Transverse colon (tissue), 4 donors: ENCODE measurements at regions not wholly inside any gene's neighbourhood (a gene's known extent, or its start where the extent isn't known, plus 50 kb on each side); places are given as distances from the start of the nearest gene placed in this dataset.

ENCODE experiments used
- DNase-seq: peaks from one replicate; pipeline ENCODE4 v3.0.0-alpha.2; 2019
- H3K27ac ChIP-seq, 4 donors: fragments of 200-600 bp; sonication (generic); 2 replicates each; pipeline ENCODE4 v1.5.1; 2016 to 2018; ENCODE audit warnings: inconsistent platforms in 4 of 4
- H3K27me3 ChIP-seq: fragments of 200-600 bp; sonication (generic); 2 replicates; pipeline ENCODE4 v1.5.1; 2017; ENCODE audit warnings: inconsistent platforms
- H3K36me3 ChIP-seq, 4 donors: fragments of 200-600 bp; sonication (generic); 2 replicates each; pipeline ENCODE4 v1.5.1; 2017 to 2019; ENCODE audit warnings: inconsistent platforms in 4 of 4
- H3K4me1 ChIP-seq, 4 donors: fragments of 200-600 bp; sonication (generic); 2 replicates each; pipeline ENCODE4 v1.5.1; 2017 to 2020; ENCODE audit warnings: inconsistent platforms in 4 of 4
- H3K4me3 ChIP-seq, 4 donors: fragments of 200-600 bp; sonication (generic); 1 replicate in 1 of 4; 2 replicates in 3 of 4; pipeline versions ENCODE4 v1.5.1 to v1.6.1; 2017 to 2019; ENCODE audit warnings: inconsistent platforms in 4 of 4
- H3K9me3 ChIP-seq, 2 donors: fragments of 200-600 bp; sonication (generic); 2 replicates each; pipeline ENCODE4 v1.5.1; 2017 to 2019; ENCODE audit warnings: inconsistent platforms in 2 of 2
- CTCF ChIP-seq, 5 experiments: fragments of 200-600 bp in 3 of 5; fragments of 450-650 bp in 2 of 5; sonication (generic) in 3 of 5; IDR thresholded peaks; 1 replicate in 2 of 5; 2 replicates in 3 of 5; pipeline ENCODE4 v1.5.1; 2016 to 2017; ENCODE audit warnings: antibody characterized with exemption in 5 of 5, inconsistent platforms in 3 of 5, mild to moderate bottlenecking in 2 of 5, moderate library complexity in 1 of 5
- EP300 ChIP-seq: sonication (generic); formaldehyde crosslinking; IDR thresholded peaks from one replicate; pipeline ENCODE4 v1.6.1; 2017; ENCODE audit warnings: antibody characterized with exemption, low read depth
- POLR2A ChIP-seq: fragments of 450-650 bp; IDR thresholded peaks from one replicate; pipeline ENCODE4 v1.6.1; 2016; ENCODE audit warnings: antibody characterized with exemption, mild to moderate bottlenecking, moderate library complexity
- POLR2AphosphoS5 ChIP-seq, 3 donors: sonication (generic); formaldehyde crosslinking; IDR thresholded peaks; one replicate each; pipeline ENCODE4 v1.6.1; 2016; ENCODE audit warnings: antibody characterized with exemption in 3 of 3
- WGBS, 2 donors: methylation state at CpG; one replicate each; pipeline ENCODE4 v1.1.5; 2018; ENCODE audit warnings: low coverage in 1 of 2; 5-methylcytosine and 5-hydroxymethylcytosine counted together
- in situ Hi-C, 4 donors: fragments of 200-750 bp; cut with MboI; loops; one replicate each; pipeline versions ENCODE4 v1.15.0 to v1.15.1; 2017; ENCODE audit warnings: low sequenced_read_pairs in 3 of 4, low pct_ligation_motif_present in 1 of 4, low pct_unique_long_range_greater_than_20kb in 1 of 4
- intact Hi-C: fragments of 100-400 bp; cut with DNase I; formaldehyde crosslinking; loops from one replicate; pipeline ENCODE4 v1.15.1; 2023; ENCODE audit warnings: low total_unique reads

- 70 to 83% methylated on average over 2 to 3 of the region's 3 CpGs for WGBS, 2 donors
- no peak for DNase-seq
- Histone ChIP-seq H3K36me3 (no peaks in the 10 kb centered on the region), H3K27me3 (no peaks in the 10 kb centered on the region), H3K9me3 (no peaks in the 10 kb centered on the region), H3K27ac (no peak overlapping the region), H3K4me3 (no peak overlapping the region), H3K4me1 (no peaks in the 10 kb centered on the region)
- intact Hi-C loops (no loop called here), in situ Hi-C loops (no loop called here)
- TF ChIP-seq POLR2A (no peak), EP300 (no peak), POLR2AphosphoS5 (IDR thresholded peaks at IDR 0.05) (no peak), CTCF (IDR thresholded peaks at IDR 0.05) (no peak)
These were observed 117.2 kb upstream of the TBCA start for GRCh38 chr5:77893225-77893860.

GRCh38 chr5:77892061-77893010, 116.2 kb upstream of the TBCA start:
- H3K4me1 ChIP-seq: no peaks in the 10 kb centered on the region
- 54 to 70% methylated on average over 2 to 12 of the region's 12 CpGs for WGBS, 2 donors
- H3K27ac ChIP-seq: no peak overlapping the region
- no peaks in the 10 kb centered on the region for H3K36me3 ChIP-seq
- intact Hi-C loops (no loop called here), in situ Hi-C loops (no loop called here)
- TF ChIP-seq POLR2A: no peak
- no peak for TF ChIP-seq POLR2AphosphoS5 (IDR thresholded peaks at IDR 0.05)
- TF ChIP-seq CTCF (IDR thresholded peaks at IDR 0.05): no peak
- no peak for TF ChIP-seq EP300
- DNase-seq: no peak
- no peaks in the 10 kb centered on the region for H3K27me3 ChIP-seq
- H3K9me3 ChIP-seq: no peaks in the 10 kb centered on the region
- H3K4me3 ChIP-seq: no peak overlapping the region

- 71 to 75% methylated on average over 4 of the region's 4 CpGs for WGBS, 2 donors
- Histone ChIP-seq H3K27me3 (peaks cover 18% of the 10 kb centered on the region), H3K36me3 (no peaks in the 10 kb centered on the region), H3K9me3 (no peaks in the 10 kb centered on the region), H3K4me1 (no peaks in the 10 kb centered on the region), H3K27ac (no peak overlapping the region), H3K4me3 (no peak overlapping the region)
- in situ Hi-C loops: no loop called here
- intact Hi-C loops: no loop called here
- TF ChIP-seq CTCF (IDR thresholded peaks at IDR 0.05): no peak
- TF ChIP-seq POLR2AphosphoS5 (IDR thresholded peaks at IDR 0.05): no peak
- TF ChIP-seq POLR2A: no peak
- TF ChIP-seq EP300: no peak
- no peak for DNase-seq
These were observed 109.4 kb upstream of the TBCA start for GRCh38 chr5:77885519-77885918.

- intact Hi-C loops (no loop called here), in situ Hi-C loops (no loop called here)
- H3K27me3 ChIP-seq: peaks cover 18% of the 10 kb centered on the region
- H3K4me3 ChIP-seq: no peak overlapping the region
- H3K36me3 ChIP-seq: no peaks in the 10 kb centered on the region
- 92 to 95% methylated on average over 6 of the region's 6 CpGs for WGBS, 2 donors
- no peak for DNase-seq
- H3K4me1 ChIP-seq: no peaks in the 10 kb centered on the region
- TF ChIP-seq CTCF (IDR thresholded peaks at IDR 0.05) (no peak), EP300 (no peak), POLR2A (no peak), POLR2AphosphoS5 (IDR thresholded peaks at IDR 0.05) (no peak)
- no peak overlapping the region for H3K27ac ChIP-seq
- no peaks in the 10 kb centered on the region for H3K9me3 ChIP-seq
These were observed 106.6 kb upstream of the TBCA start for GRCh38 chr5:77882670-77883257.
